ENCODE measurements at regions not wholly inside any gene's neighbourhood (a gene's known extent, or its start where the extent isn't known, plus 50 kb on each side); places are given as distances from the start of the nearest gene placed in this dataset.

DNA sequence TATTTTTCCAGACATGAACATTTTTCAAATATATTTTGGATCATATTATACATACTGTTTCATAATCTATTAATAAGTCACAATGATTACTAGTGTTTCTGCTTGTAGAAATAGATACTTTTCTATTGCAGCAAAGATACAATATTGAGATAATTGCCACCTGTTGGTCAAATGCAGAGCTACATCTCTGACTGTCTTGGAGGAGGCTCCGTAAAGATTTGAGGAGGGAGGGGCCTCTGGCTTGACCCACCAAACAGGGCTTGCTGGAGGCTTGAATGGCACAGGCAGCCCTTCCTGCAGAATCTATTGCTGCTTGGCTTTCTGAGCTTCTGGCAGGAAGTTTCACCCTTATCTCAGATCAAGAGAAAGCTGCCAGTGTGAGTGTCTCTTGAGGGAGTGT, 99.3 kb upstream of the ARMCX2 start:
- Histone ChIP-seq H3K27ac (no peak overlapping the region), H3K4me3 (no peak overlapping the region), H3K36me3 (ENCODE audit: low read depth, missing control alignments) (no peaks in the 10 kb centered on the region), H3K4me1 (no peaks in the 10 kb centered on the region), H3K27me3 (no peaks in the 10 kb centered on the region), H3K9me3 (no peaks in the 10 kb centered on the region)
- TF ChIP-seq, protein P1, sequence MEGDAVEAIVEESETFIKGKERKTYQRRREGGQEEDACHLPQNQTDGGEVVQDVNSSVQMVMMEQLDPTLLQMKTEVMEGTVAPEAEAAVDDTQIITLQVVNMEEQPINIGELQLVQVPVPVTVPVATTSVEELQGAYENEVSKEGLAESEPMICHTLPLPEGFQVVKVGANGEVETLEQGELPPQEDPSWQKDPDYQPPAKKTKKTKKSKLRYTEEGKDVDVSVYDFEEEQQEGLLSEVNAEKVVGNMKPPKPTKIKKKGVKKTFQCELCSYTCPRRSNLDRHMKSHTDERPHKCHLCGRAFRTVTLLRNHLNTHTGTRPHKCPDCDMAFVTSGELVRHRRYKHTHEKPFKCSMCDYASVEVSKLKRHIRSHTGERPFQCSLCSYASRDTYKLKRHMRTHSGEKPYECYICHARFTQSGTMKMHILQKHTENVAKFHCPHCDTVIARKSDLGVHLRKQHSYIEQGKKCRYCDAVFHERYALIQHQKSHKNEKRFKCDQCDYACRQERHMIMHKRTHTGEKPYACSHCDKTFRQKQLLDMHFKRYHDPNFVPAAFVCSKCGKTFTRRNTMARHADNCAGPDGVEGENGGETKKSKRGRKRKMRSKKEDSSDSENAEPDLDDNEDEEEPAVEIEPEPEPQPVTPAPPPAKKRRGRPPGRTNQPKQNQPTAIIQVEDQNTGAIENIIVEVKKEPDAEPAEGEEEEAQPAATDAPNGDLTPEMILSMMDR (IDR thresholded peaks at IDR 0.05), result no peak
- no peak for TF ChIP-seq POLR2A (IDR thresholded peaks at IDR 0.05)
- WGBS, 2 donors, result 10 to 20% methylated on average over 1 of the region's 1 CpG
- peak; percentile 52 for DNase-seq
- intact Hi-C loops (cut with DNase I; ENCODE audit: low total_unique reads), result no loop called here

DNA sequence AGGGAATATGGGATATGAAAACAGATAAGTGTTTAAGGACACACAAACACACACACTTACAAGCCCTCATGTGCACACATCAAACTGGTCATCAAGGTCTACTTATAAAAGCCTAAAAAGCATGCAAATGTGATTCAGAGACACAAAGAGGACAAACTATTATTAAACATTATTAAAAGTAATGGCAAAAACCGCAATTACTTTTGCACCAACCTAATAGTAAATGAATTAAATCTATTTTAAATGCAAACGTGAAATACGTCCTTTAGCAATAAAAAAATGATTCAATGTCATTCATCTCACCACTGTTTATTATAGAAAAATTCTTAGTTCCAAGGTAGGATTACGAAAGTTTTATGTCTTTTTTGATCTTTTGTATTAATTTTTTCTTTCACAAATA, 91.1 kb upstream of the ARMCX2 start:
- no peak overlapping the region for H3K4me3 ChIP-seq
- no peak overlapping the region for H3K27ac ChIP-seq
- no peaks in the 10 kb centered on the region for H3K9me3 ChIP-seq
- no peaks in the 10 kb centered on the region for H3K27me3 ChIP-seq
- DNase-seq, result no peak
- H3K4me1 ChIP-seq, result no peaks in the 10 kb centered on the region
- no peaks in the 10 kb centered on the region for H3K36me3 ChIP-seq (ENCODE audit: low read depth, missing control alignments)
- 87 to 94% methylated on average over 3 to 4 of the region's 4 CpGs for WGBS, 2 donors
- TF ChIP-seq, protein P1 (IDR thresholded peaks at IDR 0.05), result no peak
- intact Hi-C loops (cut with DNase I; ENCODE audit: low total_unique reads), result no loop called here

DNA sequence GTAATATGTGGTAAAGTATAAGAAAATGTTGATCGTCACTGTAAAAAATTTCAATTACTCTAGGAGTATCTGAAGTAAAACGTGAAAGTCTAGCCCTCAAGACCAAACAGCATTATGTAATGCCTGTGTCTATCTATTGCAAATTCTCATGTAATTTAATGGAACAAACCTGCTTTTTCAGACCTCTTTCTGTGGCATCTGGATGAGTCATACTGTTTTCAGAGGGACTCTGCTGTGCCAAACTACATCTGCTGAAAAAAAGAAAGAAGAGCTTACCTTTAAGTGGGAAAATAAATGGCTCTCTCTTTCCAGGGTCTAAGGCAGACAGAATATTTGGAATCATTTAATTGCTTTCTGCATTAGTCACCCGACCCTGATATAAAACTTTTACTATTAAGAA, 89.8 kb upstream of the ARMCX2 start:
- H3K36me3 ChIP-seq (ENCODE audit: low read depth, missing control alignments), result no peaks in the 10 kb centered on the region
- intact Hi-C loops (cut with DNase I; ENCODE audit: low total_unique reads), result no loop called here
- no peak overlapping the region for H3K27ac ChIP-seq

DNA sequence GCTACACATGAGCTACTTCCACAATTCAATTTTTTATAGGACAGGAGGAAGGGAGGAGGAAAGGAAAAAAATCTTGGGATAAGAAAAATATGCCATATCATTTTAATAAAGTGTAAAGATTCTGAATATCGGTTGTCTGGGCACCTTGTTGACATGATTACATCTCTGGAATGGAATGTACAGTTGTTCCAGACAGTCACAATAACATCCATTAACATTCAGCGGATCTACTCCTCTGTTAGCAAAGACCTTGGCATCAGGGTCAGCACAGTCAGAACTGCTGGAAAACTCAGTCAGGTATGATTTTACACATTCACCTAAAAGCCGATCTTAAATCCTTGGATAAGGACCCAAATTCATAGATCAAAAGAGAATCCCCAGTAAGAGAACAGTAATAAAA, 85.4 kb upstream of the ARMCX2 start:
- no peak for DNase-seq
- H3K36me3 ChIP-seq (ENCODE audit: low read depth, missing control alignments), result no peaks in the 10 kb centered on the region

More for the DNA sequence above, 89.8 kb upstream of the ARMCX2 start:
- no peaks in the 10 kb centered on the region for H3K9me3 ChIP-seq
- no peak for TF ChIP-seq POLR2A (IDR thresholded peaks at IDR 0.05)
- TF ChIP-seq, protein P1 (IDR thresholded peaks at IDR 0.05), result no peak
- H3K4me1 ChIP-seq, result no peaks in the 10 kb centered on the region
- H3K4me3 ChIP-seq, result no peak overlapping the region
- WGBS, 2 donors, result 81% methylated on average over 3 of the region's 3 CpGs
- DNase-seq, result no peak
- no peaks in the 10 kb centered on the region for H3K27me3 ChIP-seq

DNA sequence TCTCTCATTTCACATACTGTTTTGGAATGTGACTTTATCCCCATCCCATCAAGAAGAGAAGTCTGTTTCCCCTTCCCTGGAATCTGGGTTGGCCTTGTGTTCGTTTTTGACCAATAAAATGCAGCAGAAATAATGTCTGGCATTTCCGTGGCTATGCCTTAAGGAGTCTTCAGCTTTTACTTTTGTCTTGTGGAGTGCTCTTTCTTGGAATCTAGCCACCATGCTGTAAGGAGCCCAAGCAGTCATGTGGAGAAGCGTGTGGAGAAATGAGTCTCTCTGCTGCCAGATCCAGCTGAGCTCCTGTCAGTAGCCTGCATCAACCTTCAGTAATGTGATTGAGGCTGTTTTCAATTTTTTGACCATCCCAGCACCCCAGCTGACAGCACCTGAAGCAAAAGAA, 84.4 kb upstream of the ARMCX2 start:
- DNase-seq, result no peak
- 67 to 73% methylated on average over 3 of the region's 3 CpGs for WGBS, 2 donors
- H3K27ac ChIP-seq, result no peak overlapping the region
- H3K9me3 ChIP-seq, result no peaks in the 10 kb centered on the region
- intact Hi-C loops (cut with DNase I; ENCODE audit: low total_unique reads), result no loop called here
- TF ChIP-seq, protein P1 (IDR thresholded peaks at IDR 0.05), result no peak
- TF ChIP-seq POLR2A (IDR thresholded peaks at IDR 0.05), result no peak
- H3K27me3 ChIP-seq, result no peaks in the 10 kb centered on the region
- H3K4me1 ChIP-seq, result no peaks in the 10 kb centered on the region
- no peaks in the 10 kb centered on the region for H3K36me3 ChIP-seq (ENCODE audit: low read depth, missing control alignments)
- H3K4me3 ChIP-seq, result no peak overlapping the region

More for the DNA sequence above, 85.4 kb upstream of the ARMCX2 start:
- Histone ChIP-seq H3K4me3 (no peak overlapping the region), H3K4me1 (no peaks in the 10 kb centered on the region), H3K9me3 (no peaks in the 10 kb centered on the region), H3K27ac (no peak overlapping the region), H3K27me3 (no peaks in the 10 kb centered on the region)
- intact Hi-C loops (cut with DNase I; ENCODE audit: low total_unique reads), result no loop called here
- WGBS, 2 donors, result 37 to 56% methylated on average over 3 of the region's 3 CpGs
- TF ChIP-seq POLR2A (IDR thresholded peaks at IDR 0.05), result no peak
- TF ChIP-seq, protein P1 (IDR thresholded peaks at IDR 0.05), result no peak

Measured in testis (tissue), 2 donors.